ENCODE measurements at regions not wholly inside any gene's neighbourhood (a gene's known extent, or its start where the extent isn't known, plus 50 kb on each side); places are given as distances from the start of the nearest gene placed in this dataset.

DNA sequence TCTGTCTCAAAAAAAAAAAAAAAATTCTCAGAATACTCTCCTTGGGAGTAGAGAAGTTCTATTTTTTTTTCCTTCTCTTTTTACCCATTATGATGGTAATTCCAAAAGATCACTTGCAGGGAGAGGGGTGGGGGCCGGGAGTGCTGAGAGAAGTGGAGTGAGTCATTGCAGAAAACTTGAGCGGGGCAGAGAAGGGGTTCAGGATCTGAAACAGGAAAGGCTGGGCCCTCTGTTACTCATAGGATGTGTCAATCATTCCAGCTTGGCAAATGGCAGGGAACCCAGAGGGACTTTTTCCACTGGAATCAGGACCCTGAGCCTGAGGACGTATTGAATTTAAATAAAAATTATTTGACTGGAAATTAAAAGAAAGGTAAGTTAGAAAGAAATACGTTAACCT lies 111.4 kb upstream of the ARMC2 start:
- TF ChIP-seq, protein P1, sequence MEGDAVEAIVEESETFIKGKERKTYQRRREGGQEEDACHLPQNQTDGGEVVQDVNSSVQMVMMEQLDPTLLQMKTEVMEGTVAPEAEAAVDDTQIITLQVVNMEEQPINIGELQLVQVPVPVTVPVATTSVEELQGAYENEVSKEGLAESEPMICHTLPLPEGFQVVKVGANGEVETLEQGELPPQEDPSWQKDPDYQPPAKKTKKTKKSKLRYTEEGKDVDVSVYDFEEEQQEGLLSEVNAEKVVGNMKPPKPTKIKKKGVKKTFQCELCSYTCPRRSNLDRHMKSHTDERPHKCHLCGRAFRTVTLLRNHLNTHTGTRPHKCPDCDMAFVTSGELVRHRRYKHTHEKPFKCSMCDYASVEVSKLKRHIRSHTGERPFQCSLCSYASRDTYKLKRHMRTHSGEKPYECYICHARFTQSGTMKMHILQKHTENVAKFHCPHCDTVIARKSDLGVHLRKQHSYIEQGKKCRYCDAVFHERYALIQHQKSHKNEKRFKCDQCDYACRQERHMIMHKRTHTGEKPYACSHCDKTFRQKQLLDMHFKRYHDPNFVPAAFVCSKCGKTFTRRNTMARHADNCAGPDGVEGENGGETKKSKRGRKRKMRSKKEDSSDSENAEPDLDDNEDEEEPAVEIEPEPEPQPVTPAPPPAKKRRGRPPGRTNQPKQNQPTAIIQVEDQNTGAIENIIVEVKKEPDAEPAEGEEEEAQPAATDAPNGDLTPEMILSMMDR (IDR thresholded peaks at IDR 0.05) = no peak
- no peak for TF ChIP-seq POLR2A (IDR thresholded peaks at IDR 0.05)

Data from testis (tissue), 2 donors.